Transverse colon (tissue), 4 donors: ENCODE measurements at regions not wholly inside any gene's neighbourhood (a gene's known extent, or its start where the extent isn't known, plus 50 kb on each side); places are given as distances from the start of the nearest gene placed in this dataset.

Experiments
- DNase-seq: peaks from one replicate; pipeline ENCODE4 v3.0.0-alpha.2; 2019
- H3K27ac ChIP-seq, 4 donors: fragments of 200-600 bp; sonication (generic); 2 replicates each; pipeline ENCODE4 v1.5.1; 2016 to 2018; ENCODE audit warnings: inconsistent platforms in 4 of 4
- H3K27me3 ChIP-seq: fragments of 200-600 bp; sonication (generic); 2 replicates; pipeline ENCODE4 v1.5.1; 2017; ENCODE audit warnings: inconsistent platforms
- H3K36me3 ChIP-seq, 4 donors: fragments of 200-600 bp; sonication (generic); 2 replicates each; pipeline ENCODE4 v1.5.1; 2017 to 2019; ENCODE audit warnings: inconsistent platforms in 4 of 4
- H3K4me1 ChIP-seq, 4 donors: fragments of 200-600 bp; sonication (generic); 2 replicates each; pipeline ENCODE4 v1.5.1; 2017 to 2020; ENCODE audit warnings: inconsistent platforms in 4 of 4
- H3K4me3 ChIP-seq, 4 donors: fragments of 200-600 bp; sonication (generic); 1 replicate in 1 of 4; 2 replicates in 3 of 4; pipeline versions ENCODE4 v1.5.1 to v1.6.1; 2017 to 2019; ENCODE audit warnings: inconsistent platforms in 4 of 4
- H3K9me3 ChIP-seq, 2 donors: fragments of 200-600 bp; sonication (generic); 2 replicates each; pipeline ENCODE4 v1.5.1; 2017 to 2019; ENCODE audit warnings: inconsistent platforms in 2 of 2
- CTCF ChIP-seq, 5 experiments: fragments of 200-600 bp in 3 of 5; fragments of 450-650 bp in 2 of 5; sonication (generic) in 3 of 5; IDR thresholded peaks; 1 replicate in 2 of 5; 2 replicates in 3 of 5; pipeline ENCODE4 v1.5.1; 2016 to 2017; ENCODE audit warnings: antibody characterized with exemption in 5 of 5, inconsistent platforms in 3 of 5, mild to moderate bottlenecking in 2 of 5, moderate library complexity in 1 of 5
- EP300 ChIP-seq: sonication (generic); formaldehyde crosslinking; IDR thresholded peaks from one replicate; pipeline ENCODE4 v1.6.1; 2017; ENCODE audit warnings: antibody characterized with exemption, low read depth
- POLR2A ChIP-seq: fragments of 450-650 bp; IDR thresholded peaks from one replicate; pipeline ENCODE4 v1.6.1; 2016; ENCODE audit warnings: antibody characterized with exemption, mild to moderate bottlenecking, moderate library complexity
- POLR2AphosphoS5 ChIP-seq, 3 donors: sonication (generic); formaldehyde crosslinking; IDR thresholded peaks; one replicate each; pipeline ENCODE4 v1.6.1; 2016; ENCODE audit warnings: antibody characterized with exemption in 3 of 3
- WGBS, 2 donors: methylation state at CpG; one replicate each; pipeline ENCODE4 v1.1.5; 2018; ENCODE audit warnings: low coverage in 1 of 2; 5-methylcytosine and 5-hydroxymethylcytosine counted together
- in situ Hi-C, 4 donors: fragments of 200-750 bp; cut with MboI; loops; one replicate each; pipeline versions ENCODE4 v1.15.0 to v1.15.1; 2017; ENCODE audit warnings: low sequenced_read_pairs in 3 of 4, low pct_ligation_motif_present in 1 of 4, low pct_unique_long_range_greater_than_20kb in 1 of 4
- intact Hi-C: fragments of 100-400 bp; cut with DNase I; formaldehyde crosslinking; loops from one replicate; pipeline ENCODE4 v1.15.1; 2023; ENCODE audit warnings: low total_unique reads

GRCh38 chr22:49538006-49538405 lies 289.7 kb downstream of the BRD1 start:
- DNase-seq: no peak
- WGBS, 2 donors: 79 to 82% methylated on average over 5 to 6 of the region's 6 CpGs
- Histone ChIP-seq H3K27me3 (no peaks in the 10 kb centered on the region), H3K9me3 (no peaks in the 10 kb centered on the region), H3K27ac (no peak overlapping the region), H3K36me3 (no peaks in the 10 kb centered on the region), H3K4me3 (no peak overlapping the region), H3K4me1 (no peaks in the 10 kb centered on the region)
- in situ Hi-C loops (no loop called here), intact Hi-C loops (no loop called here)
- TF ChIP-seq CTCF (IDR thresholded peaks at IDR 0.05): no peak
- TF ChIP-seq EP300: no peak

- DNase-seq: no peak
- Histone ChIP-seq H3K4me1 (no peaks in the 10 kb centered on the region), H3K36me3 (no peaks in the 10 kb centered on the region), H3K9me3 (no peaks in the 10 kb centered on the region), H3K27me3 (no peaks in the 10 kb centered on the region), H3K4me3 (no peak overlapping the region), H3K27ac (no peak overlapping the region)
- in situ Hi-C loops (no loop called here), intact Hi-C loops (no loop called here)
- WGBS, 2 donors: 65 to 72% methylated on average over 12 to 17 of the region's 17 CpGs
- TF ChIP-seq EP300: no peak
- no peak for TF ChIP-seq POLR2A
- TF ChIP-seq POLR2AphosphoS5 (IDR thresholded peaks at IDR 0.05): no peak
- TF ChIP-seq CTCF (IDR thresholded peaks at IDR 0.05): no peak
These were observed 291.0 kb downstream of the BRD1 start for GRCh38 chr22:49536571-49537131.

GRCh38 chr22:49535527-49536125 lies 292.0 kb downstream of the BRD1 start:
- intact Hi-C loops: no loop called here
- 82 to 87% methylated on average over 4 to 16 of the region's 16 CpGs for WGBS, 2 donors
- in situ Hi-C loops: no loop called here
- Histone ChIP-seq H3K9me3 (no peaks in the 10 kb centered on the region), H3K36me3 (no peaks in the 10 kb centered on the region), H3K4me3 (no peak overlapping the region), H3K27ac (no peak overlapping the region), H3K4me1 (no peaks in the 10 kb centered on the region), H3K27me3 (no peaks in the 10 kb centered on the region)
- no peak for DNase-seq
- TF ChIP-seq POLR2A (no peak), POLR2AphosphoS5 (IDR thresholded peaks at IDR 0.05) (no peak), EP300 (no peak), CTCF (IDR thresholded peaks at IDR 0.05) (no peak)

- no peaks in the 10 kb centered on the region for H3K36me3 ChIP-seq
- no peak overlapping the region for H3K27ac ChIP-seq
- WGBS, 2 donors: 85 to 88% methylated on average over 6 to 9 of the region's 9 CpGs
- DNase-seq: no peak
- no peak overlapping the region for H3K4me3 ChIP-seq
- no peaks in the 10 kb centered on the region for H3K27me3 ChIP-seq
- intact Hi-C loops (no loop called here), in situ Hi-C loops (no loop called here)
- no peaks in the 10 kb centered on the region for H3K4me1 ChIP-seq
- TF ChIP-seq POLR2AphosphoS5 (IDR thresholded peaks at IDR 0.05) (no peak), POLR2A (no peak), EP300 (no peak), CTCF (IDR thresholded peaks at IDR 0.05) (no peak)
- H3K9me3 ChIP-seq: no peaks in the 10 kb centered on the region
These were observed 292.5 kb downstream of the BRD1 start for GRCh38 chr22:49535126-49535525.
